PC-3 (cell line): ENCODE measurements at regions not wholly inside any gene's neighbourhood (a gene's known extent, or its start where the extent isn't known, plus 50 kb on each side); places are given as distances from the start of the nearest gene placed in this dataset.

Source experiments
- ATAC-seq: fragments of 200-7000 bp; cut with Tn5 transposase; 2 replicates; pipeline ENCODE4 v1.9.1; 2020; ENCODE audit warnings: mild to moderate bottlenecking, moderate library complexity
- BruUV-seq: library from RNA; stranded (reverse); fragments of 400-500 nt; replicated peaks from 2 replicates; lab custom pipeline; 2021; lab: Mats Ljungman, UMichigan
- CTCF ChIA-PET: fragments of 300-600 bp; sonication (Branson Sonifier 250); formaldehyde crosslinking; loops from one replicate; lab custom pipeline; 2022; ENCODE audit warnings: antibody characterized with exemption; lab: Charles Lee
- POLR2A ChIA-PET: fragments of 300-600 bp; sonication (Branson Sonifier 250); formaldehyde crosslinking; loops from one replicate; lab custom pipeline; 2022; ENCODE audit warnings: antibody characterized with exemption; ENCODE audit not compliant: unreplicated experiment; lab: Charles Lee
- DNase-seq: peaks from one replicate; pipeline ENCODE4 v3.0.0-alpha.2; 2015
- H2AFZ ChIP-seq: fragments of 300-600 bp; sonication (generic); 2 replicates; pipeline ENCODE4 v1.6.0; 2016; ENCODE audit warnings: antibody characterized with exemption, low read length
- H3F3A ChIP-seq: fragments of 300-600 bp; sonication (generic); one replicate; pipeline ENCODE4 v1.6.0; 2017; ENCODE audit warnings: antibody characterized with exemption, low read length, control low read depth, mild to moderate bottlenecking; ENCODE audit not compliant: unreplicated experiment
- H3K27ac ChIP-seq: fragments of 300-600 bp; sonication (generic); 2 replicates; pipeline ENCODE4 v1.5.1; 2016; ENCODE audit warnings: mild to moderate bottlenecking, low read length
- H3K27me3 ChIP-seq: fragments of 300-600 bp; sonication (generic); 2 replicates; pipeline ENCODE4 v1.6.1; 2016; ENCODE audit warnings: low read length, mixed read lengths
- H3K36me3 ChIP-seq: fragments of 300-600 bp; sonication (generic); 2 replicates; pipeline ENCODE4 v1.6.1; 2016; ENCODE audit warnings: low read depth, mixed run types, low read length, mixed read lengths
- H3K4me1 ChIP-seq: fragments of 300-600 bp; sonication (generic); 2 replicates; pipeline ENCODE4 v1.5.1; 2016; ENCODE audit warnings: low read length; ENCODE audit not compliant: insufficient read depth
- H3K4me2 ChIP-seq: fragments of 300-600 bp; sonication (generic); 2 replicates; pipeline ENCODE4 v1.6.0; 2016; ENCODE audit warnings: low read length
- H3K4me3 ChIP-seq: fragments of 300-600 bp; sonication (generic); 2 replicates; pipeline ENCODE4 v1.5.1; 2016; ENCODE audit warnings: mild to moderate bottlenecking, low read length, mixed read lengths
- H3K79me2 ChIP-seq: fragments of 300-600 bp; sonication (generic); 2 replicates; pipeline ENCODE4 v1.6.1; 2017; ENCODE audit warnings: low read length, mixed read lengths
- H3K9ac ChIP-seq: fragments of 300-600 bp; sonication (generic); 2 replicates; pipeline ENCODE4 v1.6.0; 2016; ENCODE audit warnings: mild to moderate bottlenecking, low read length
- H3K9me2 ChIP-seq: fragments of 300-600 bp; sonication (generic); replicated peaks from 2 replicates; pipeline ENCODE4 v1.6.1; 2016; ENCODE audit warnings: mixed run types, low read length, mixed read lengths
- H3K9me3 ChIP-seq: fragments of 300-600 bp; sonication (generic); 2 replicates; pipeline ENCODE4 v1.6.1; 2016; ENCODE audit warnings: low read length, mixed read lengths
- H4K20me1 ChIP-seq: fragments of 300-600 bp; sonication (generic); 2 replicates; pipeline ENCODE4 v1.6.1; 2016; ENCODE audit warnings: low read length, mixed read lengths
- EZH2 ChIP-seq: fragments of 300-600 bp; sonication (generic); IDR thresholded peaks from one replicate; pipeline ENCODE4 v1.6.1; 2017; ENCODE audit warnings: antibody characterized with exemption, mild to moderate bottlenecking, low read length; ENCODE audit not compliant: unreplicated experiment
- EZH2phosphoT487 ChIP-seq: fragments of 300-600 bp; sonication (generic); IDR thresholded peaks from 2 replicates; pipeline ENCODE4 v1.6.1; 2018; ENCODE audit warnings: mild to moderate bottlenecking, antibody characterized with exemption, low read length, borderline replicate concordance
- intact Hi-C: fragments of 100-400 bp; cut with micrococcal nuclease; formaldehyde crosslinking; loops from 2 replicates; pipeline ENCODE4 v1.9.0; 2023
- TF ChIP-seq, protein P1 (sequence below): fragments of 300-600 bp; sonication (generic); conservative IDR thresholded peaks from 2 replicates; pipeline ENCODE4 v1.5.1; 2017; ENCODE audit warnings: antibody characterized with exemption, low read depth, mild to moderate bottlenecking, low read length

DNA sequence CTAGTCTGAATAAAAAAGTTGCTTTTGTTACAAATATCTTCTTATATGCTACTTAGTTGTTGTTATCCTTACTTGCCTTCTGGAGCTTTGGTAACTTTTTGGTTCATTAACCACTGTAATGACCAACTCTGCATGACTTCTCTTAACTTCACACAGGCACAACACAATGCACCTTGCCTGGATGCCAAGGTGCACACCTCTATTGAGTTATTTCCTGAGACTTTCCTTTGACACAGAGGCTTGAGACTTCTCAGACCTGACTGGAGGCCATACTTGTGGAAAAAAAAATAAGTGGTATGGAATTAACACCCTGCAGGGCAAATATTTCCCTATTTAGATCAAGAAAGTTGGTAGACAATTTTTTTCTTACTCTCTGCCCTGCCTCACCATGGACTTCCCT lies 1925.6 kb downstream of the EFNA5 start:
- CTCF ChIA-PET: no interaction called here
- Histone ChIP-seq H3K4me1 (no peaks in the 10 kb centered on the region), H2AFZ (no peak overlapping the region), H3K9ac (no peak overlapping the region), H3K27me3 (no peaks in the 10 kb centered on the region), H3K36me3 (no peaks in the 10 kb centered on the region), H3K27ac (no peak overlapping the region), H3K79me2 (no peaks in the 10 kb centered on the region), H3K9me3 (no peaks in the 10 kb centered on the region), H3K9me2 (no peaks in the 10 kb centered on the region), H3F3A (no peaks in the 10 kb centered on the region), H4K20me1 (no peaks in the 10 kb centered on the region), H3K4me3 (no peak overlapping the region), H3K4me2 (no peak overlapping the region)
- intact Hi-C loops: no loop called here
- POLR2A ChIA-PET: no interaction called here
- TF ChIP-seq EZH2phosphoT487 (no peak), EZH2 (no peak)
- TF ChIP-seq, protein P1, sequence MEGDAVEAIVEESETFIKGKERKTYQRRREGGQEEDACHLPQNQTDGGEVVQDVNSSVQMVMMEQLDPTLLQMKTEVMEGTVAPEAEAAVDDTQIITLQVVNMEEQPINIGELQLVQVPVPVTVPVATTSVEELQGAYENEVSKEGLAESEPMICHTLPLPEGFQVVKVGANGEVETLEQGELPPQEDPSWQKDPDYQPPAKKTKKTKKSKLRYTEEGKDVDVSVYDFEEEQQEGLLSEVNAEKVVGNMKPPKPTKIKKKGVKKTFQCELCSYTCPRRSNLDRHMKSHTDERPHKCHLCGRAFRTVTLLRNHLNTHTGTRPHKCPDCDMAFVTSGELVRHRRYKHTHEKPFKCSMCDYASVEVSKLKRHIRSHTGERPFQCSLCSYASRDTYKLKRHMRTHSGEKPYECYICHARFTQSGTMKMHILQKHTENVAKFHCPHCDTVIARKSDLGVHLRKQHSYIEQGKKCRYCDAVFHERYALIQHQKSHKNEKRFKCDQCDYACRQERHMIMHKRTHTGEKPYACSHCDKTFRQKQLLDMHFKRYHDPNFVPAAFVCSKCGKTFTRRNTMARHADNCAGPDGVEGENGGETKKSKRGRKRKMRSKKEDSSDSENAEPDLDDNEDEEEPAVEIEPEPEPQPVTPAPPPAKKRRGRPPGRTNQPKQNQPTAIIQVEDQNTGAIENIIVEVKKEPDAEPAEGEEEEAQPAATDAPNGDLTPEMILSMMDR: no peak
- DNase-seq: no peak
- no peak for ATAC-seq
- no TSS peak for BruUV-seq

DNA sequence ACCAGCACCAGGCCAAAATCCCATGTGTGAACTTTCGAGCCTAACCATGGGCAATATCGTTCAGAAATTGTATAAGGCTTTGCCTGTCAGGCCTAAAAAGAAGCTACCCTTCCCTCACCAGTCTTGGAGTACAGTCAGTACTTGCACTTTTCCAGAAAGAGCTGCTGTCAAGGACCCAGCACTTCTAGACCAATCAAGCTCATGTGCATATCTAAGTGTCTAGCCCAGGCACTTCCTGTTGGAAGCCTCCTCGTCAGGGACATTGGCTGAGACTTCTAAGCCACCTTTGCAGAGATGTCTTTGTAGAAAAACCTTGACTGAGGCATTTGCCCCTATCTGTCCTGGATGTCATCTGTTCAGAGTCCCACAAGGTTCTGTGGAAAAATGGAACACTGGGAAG lies 1930.5 kb downstream of the EFNA5 start:
- Histone ChIP-seq H3K9ac (no peak overlapping the region), H3F3A (no peaks in the 10 kb centered on the region), H3K4me2 (no peak overlapping the region), H3K36me3 (no peaks in the 10 kb centered on the region), H3K27me3 (no peaks in the 10 kb centered on the region), H4K20me1 (no peaks in the 10 kb centered on the region), H3K4me3 (no peak overlapping the region), H3K27ac (no peak overlapping the region), H3K9me3 (no peaks in the 10 kb centered on the region), H3K9me2 (no peaks in the 10 kb centered on the region), H3K4me1 (peaks cover 20% of the 10 kb centered on the region), H2AFZ (no peak overlapping the region), H3K79me2 (no peaks in the 10 kb centered on the region)
- ChIA-PET CTCF (no interaction called here), POLR2A (no interaction called here)
- TF ChIP-seq EZH2phosphoT487 (no peak), EZH2 (no peak)
- TF ChIP-seq, protein P1: no peak
- no TSS peak for BruUV-seq
- DNase-seq (no peak), ATAC-seq (no peak)
- intact Hi-C loops: no loop called here

DNA sequence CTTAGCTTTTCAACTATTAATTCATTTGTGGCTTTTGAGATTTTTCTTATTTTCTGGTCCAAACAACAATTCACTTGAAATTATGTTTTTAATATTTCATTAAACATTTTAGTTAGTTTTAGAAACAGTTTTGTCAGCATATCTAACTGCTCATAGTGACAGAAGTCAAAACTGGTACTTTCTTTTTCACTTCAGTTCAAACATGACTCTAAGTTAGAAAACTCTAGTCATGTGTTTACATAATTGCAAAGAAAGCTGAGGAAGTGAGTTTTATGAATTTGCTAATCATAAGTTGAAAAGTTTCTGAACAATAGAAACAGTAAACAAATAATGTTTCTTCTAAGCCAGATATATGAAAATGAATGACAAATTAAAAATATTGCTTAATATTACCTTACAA lies 1931.0 kb downstream of the EFNA5 start:
- no TSS peak for BruUV-seq
- H3K9me3 ChIP-seq: 0 out of 2 replicates have a peak, but pooled peaks cover 3% of the 10 kb centered on the region
- H2AFZ ChIP-seq: no peak overlapping the region
- no peaks in the 10 kb centered on the region for H3F3A ChIP-seq
- TF ChIP-seq, protein P1: no peak
- TF ChIP-seq EZH2 (no peak), EZH2phosphoT487 (no peak)
- no peaks in the 10 kb centered on the region for H3K79me2 ChIP-seq
- CTCF ChIA-PET: no interaction called here
- H3K4me3 ChIP-seq: no peak overlapping the region
- no peaks in the 10 kb centered on the region for H3K36me3 ChIP-seq
- DNase-seq (no peak), ATAC-seq (no peak)
- intact Hi-C loops: no loop called here
- no peaks in the 10 kb centered on the region for H3K9me2 ChIP-seq
- H3K4me1 ChIP-seq: peaks cover 23% of the 10 kb centered on the region
- POLR2A ChIA-PET: no interaction called here
- no peaks in the 10 kb centered on the region for H4K20me1 ChIP-seq
- H3K4me2 ChIP-seq: no peak overlapping the region
- no peaks in the 10 kb centered on the region for H3K27me3 ChIP-seq
- no peak overlapping the region for H3K27ac ChIP-seq
- H3K9ac ChIP-seq: no peak overlapping the region
